Tibial artery (tissue), 4 donors: ENCODE measurements at regions not wholly inside any gene's neighbourhood (a gene's known extent, or its start where the extent isn't known, plus 50 kb on each side); places are given as distances from the start of the nearest gene placed in this dataset.

Experiments used
- DNase-seq, 2 donors: peaks; one replicate each; pipeline ENCODE4 v3.0.0-alpha.2; 2019
- H3K27ac ChIP-seq, 2 donors: fragments of 200-600 bp; sonication (generic) in 1 of 2; 1 replicate in 1 of 2; 2 replicates in 1 of 2; pipeline ENCODE4 v1.5.1; 2018 to 2019; ENCODE audit warnings: mild to moderate bottlenecking in 1 of 2
- H3K27me3 ChIP-seq, 2 donors: fragments of 200-600 bp; sonication (generic) in 1 of 2; one replicate each; pipeline versions ENCODE4 v1.5.1 to v1.6.0; 2016 to 2019
- H3K36me3 ChIP-seq, 3 donors: fragments of 200-600 bp; sonication (generic) in 2 of 3; one replicate each; pipeline ENCODE4 v1.5.1; 2016 to 2019; ENCODE audit warnings: mild to moderate bottlenecking in 2 of 3
- H3K4me1 ChIP-seq, 4 donors: fragments of 200-600 bp; sonication (generic) in 2 of 4; 1 replicate in 3 of 4; 2 replicates in 1 of 4; pipeline ENCODE4 v1.5.1; 2016 to 2019
- H3K4me3 ChIP-seq, 2 donors: fragments of 200-600 bp; sonication (generic) in 1 of 2; 1 replicate in 1 of 2; 2 replicates in 1 of 2; pipeline ENCODE4 v1.5.1; 2018 to 2019; ENCODE audit warnings: mild to moderate bottlenecking in 2 of 2
- H3K9me3 ChIP-seq, 3 donors: fragments of 200-600 bp; sonication (generic) in 1 of 3; one replicate each; pipeline ENCODE4 v1.5.1; 2016 to 2019
- CTCF ChIP-seq, 2 experiments: fragments of 200-600 bp in 1 of 2; fragments of 450-650 bp in 1 of 2; IDR thresholded peaks; one replicate each; pipeline ENCODE4 v1.5.1; 2017 to 2019; ENCODE audit warnings: antibody characterized with exemption in 2 of 2, mild to moderate bottlenecking in 1 of 2, moderate library complexity in 1 of 2
- intact Hi-C: fragments of 100-400 bp; cut with DNase I; formaldehyde crosslinking; loops from one replicate; pipeline ENCODE4 v1.15.0; 2023; ENCODE audit warnings: low total_unique reads

GRCh38 chr12:75724307-75724927, 213.0 kb upstream of the KRR1 start:
- no peaks in the 10 kb centered on the region for H3K27me3 ChIP-seq
- H3K27ac ChIP-seq, result no peak overlapping the region
- intact Hi-C loops, result no loop called here
- H3K9me3 ChIP-seq, result no peaks in the 10 kb centered on the region
- H3K4me3 ChIP-seq, result no peak overlapping the region
- no peaks in the 10 kb centered on the region for H3K36me3 ChIP-seq
- no peak for DNase-seq
- TF ChIP-seq CTCF (IDR thresholded peaks at IDR 0.05), result no peak
- peaks cover 0 to 22% (median 10%) of the 10 kb centered on the region in 4 donors for H3K4me1 ChIP-seq

- no peak overlapping the region for H3K4me3 ChIP-seq
- H3K36me3 ChIP-seq, result no peaks in the 10 kb centered on the region
- peak in 1 of 2 donors; percentile 77 for DNase-seq
- intact Hi-C loops, result no loop called here
- no peaks in the 10 kb centered on the region for H3K9me3 ChIP-seq
- H3K27me3 ChIP-seq, result no peaks in the 10 kb centered on the region
- TF ChIP-seq CTCF (IDR thresholded peaks at IDR 0.05), result no peak
- H3K4me1 ChIP-seq, result peaks cover 0 to 22% (median 10%) of the 10 kb centered on the region in 4 donors
- peak overlapping the region; percentile 38 to 43 for H3K27ac ChIP-seq
Measured at GRCh38 chr12:75722714-75723200, 211.3 kb upstream of the KRR1 start.

- Histone ChIP-seq H3K4me3 (no peak overlapping the region), H3K27ac (peak overlapping the region; percentile 26 to 43), H3K9me3 (no peaks in the 10 kb centered on the region), H3K27me3 (no peaks in the 10 kb centered on the region), H3K36me3 (no peaks in the 10 kb centered on the region), H3K4me1 (peaks cover 0 to 22% (median 10%) of the 10 kb centered on the region in 4 donors)
- TF ChIP-seq CTCF (IDR thresholded peaks at IDR 0.05), result no peak
- intact Hi-C loops, result no loop called here
- no peak for DNase-seq
Measured at GRCh38 chr12:75721796-75722195, 210.4 kb upstream of the KRR1 start.

GRCh38 chr12:75720812-75721641, 209.6 kb upstream of the KRR1 start:
- no peak overlapping the region for H3K27ac ChIP-seq
- intact Hi-C loops, result no loop called here
- TF ChIP-seq CTCF (IDR thresholded peaks at IDR 0.05), result no peak

GRCh38 chr12:75717902-75718301, 206.5 kb upstream of the KRR1 start:
- Histone ChIP-seq H3K27ac (no peak overlapping the region), H3K4me1 (peaks cover 0 to 18% (median 6%) of the 10 kb centered on the region in 4 donors), H3K27me3 (no peaks in the 10 kb centered on the region), H3K4me3 (no peak overlapping the region), H3K36me3 (no peaks in the 10 kb centered on the region), H3K9me3 (no peaks in the 10 kb centered on the region)
- no peak for DNase-seq
- no peak for TF ChIP-seq CTCF (IDR thresholded peaks at IDR 0.05)
- intact Hi-C loops, result no loop called here

More at GRCh38 chr12:75720812-75721641, 209.6 kb upstream of the KRR1 start:
- DNase-seq, result no peak
- H3K4me3 ChIP-seq, result no peak overlapping the region
- H3K27me3 ChIP-seq, result no peaks in the 10 kb centered on the region
- H3K4me1 ChIP-seq, result peaks cover 0 to 22% (median 10%) of the 10 kb centered on the region in 4 donors
- no peaks in the 10 kb centered on the region for H3K36me3 ChIP-seq
- no peaks in the 10 kb centered on the region for H3K9me3 ChIP-seq
